Hepatocyte (in vitro differentiated cells): ENCODE measurements at regions not wholly inside any gene's neighbourhood (a gene's known extent, or its start where the extent isn't known, plus 50 kb on each side); places are given as distances from the start of the nearest gene placed in this dataset.

Experiments used
- DNase-seq: peaks from one replicate; pipeline ENCODE4 v3.0.0-alpha.2; 2016; ENCODE audit warnings: low spot score
- H2AFZ ChIP-seq: fragments of 200-600 bp; sonication (generic); 2 replicates; pipeline ENCODE4 v1.6.0; 2016; ENCODE audit warnings: antibody characterized with exemption, mild to moderate bottlenecking
- H3K27ac ChIP-seq: fragments of 200-600 bp; sonication (generic); 2 replicates; pipeline ENCODE4 v1.5.1; 2016; ENCODE audit warnings: mild to moderate bottlenecking
- H3K27me3 ChIP-seq: fragments of 200-600 bp; sonication (generic); 2 replicates; pipeline ENCODE4 v1.6.1; 2016
- H3K36me3 ChIP-seq: fragments of 200-600 bp; sonication (generic); replicated peaks from 2 replicates; pipeline ENCODE4 v1.5.1; 2016; ENCODE audit warnings: low read depth; ENCODE audit not compliant: insufficient read depth
- H3K4me1 ChIP-seq: fragments of 200-600 bp; sonication (generic); 2 replicates; pipeline ENCODE4 v1.5.1; 2016; ENCODE audit warnings: mild to moderate bottlenecking, moderate library complexity; ENCODE audit not compliant: insufficient read depth
- H3K4me2 ChIP-seq: fragments of 200-600 bp; sonication (generic); 2 replicates; pipeline ENCODE4 v1.6.0; 2016
- H3K4me3 ChIP-seq: fragments of 200-600 bp; sonication (generic); 2 replicates; pipeline ENCODE4 v1.5.1; 2016; ENCODE audit warnings: mild to moderate bottlenecking
- H3K79me2 ChIP-seq: fragments of 200-600 bp; sonication (generic); 2 replicates; pipeline ENCODE4 v1.6.0; 2017; ENCODE audit warnings: mild to moderate bottlenecking
- H3K9me2 ChIP-seq: fragments of 200-600 bp; sonication (generic); replicated peaks from 2 replicates; pipeline ENCODE4 v1.6.0; 2017; ENCODE audit warnings: mild to moderate bottlenecking; ENCODE audit not compliant: insufficient read depth
- H3K9me3 ChIP-seq: fragments of 200-600 bp; sonication (generic); 2 replicates; pipeline ENCODE4 v1.5.1; 2016; ENCODE audit warnings: low read depth, mild to moderate bottlenecking
- H4K20me1 ChIP-seq: fragments of 200-600 bp; sonication (generic); 2 replicates; pipeline ENCODE4 v1.6.0; 2016; ENCODE audit warnings: mild to moderate bottlenecking; ENCODE audit not compliant: insufficient read depth, poor library complexity, severe bottlenecking
- CTCF ChIP-seq: fragments of 200-600 bp; sonication (generic); IDR thresholded peaks from 2 replicates; pipeline ENCODE4 v1.5.1; 2016; ENCODE audit warnings: antibody characterized with exemption, mild to moderate bottlenecking; ENCODE audit not compliant: poor library complexity
- EZH2 ChIP-seq: fragments of 200-600 bp; sonication (generic); IDR thresholded peaks from 2 replicates; pipeline ENCODE4 v1.6.1; 2016; ENCODE audit warnings: antibody characterized with exemption, mild to moderate bottlenecking, borderline replicate concordance
- EZH2phosphoT487 ChIP-seq: fragments of 200-600 bp; sonication (generic); IDR thresholded peaks from one replicate; pipeline ENCODE4 v1.6.1; 2018; ENCODE audit warnings: antibody characterized with exemption, mild to moderate bottlenecking, low read depth, moderate library complexity; ENCODE audit not compliant: unreplicated experiment, severe bottlenecking
- WGBS: methylation state at CpG from one replicate; pipeline ENCODE4 v1.1.6; 2016; ENCODE audit warnings: low lambda C conversion rate; ENCODE audit errors: missing lambda C conversion rate; 5-methylcytosine and 5-hydroxymethylcytosine counted together

DNA sequence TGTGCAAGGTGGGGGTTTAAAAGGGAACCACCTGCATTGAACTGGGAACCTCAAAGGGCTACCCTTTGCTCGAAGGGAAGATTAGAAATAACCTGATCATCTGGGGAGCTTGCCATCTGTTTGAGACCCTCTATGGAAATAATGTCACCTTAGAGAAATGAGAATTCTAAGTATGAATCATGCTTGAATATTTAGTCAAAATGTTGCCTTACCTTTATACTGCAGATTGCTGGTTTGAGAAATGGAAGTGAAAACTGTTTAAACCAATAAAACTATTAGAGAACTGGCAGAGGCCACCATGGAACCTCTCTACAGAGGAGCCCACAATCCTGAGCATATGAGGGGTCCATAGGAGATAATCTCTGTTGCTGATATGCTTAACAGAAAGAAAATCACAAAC lies 131.2 kb upstream of the FAM78B start:
- no peaks in the 10 kb centered on the region for H4K20me1 ChIP-seq
- H3K4me3 ChIP-seq: no peak overlapping the region
- H3K27me3 ChIP-seq: no peaks in the 10 kb centered on the region
- no peaks in the 10 kb centered on the region for H3K9me3 ChIP-seq
- H2AFZ ChIP-seq: no peak overlapping the region
- H3K4me2 ChIP-seq: no peak overlapping the region
- H3K79me2 ChIP-seq: no peaks in the 10 kb centered on the region
- 74% methylated on average over 1 of the region's 1 CpG for WGBS
- no peak overlapping the region for H3K27ac ChIP-seq
- H3K9me2 ChIP-seq: no peaks in the 10 kb centered on the region
- no peak for DNase-seq
- no peaks in the 10 kb centered on the region for H3K36me3 ChIP-seq
- TF ChIP-seq EZH2phosphoT487: no peak
- no peak for TF ChIP-seq EZH2
- TF ChIP-seq CTCF: no peak
- H3K4me1 ChIP-seq: no peaks in the 10 kb centered on the region

DNA sequence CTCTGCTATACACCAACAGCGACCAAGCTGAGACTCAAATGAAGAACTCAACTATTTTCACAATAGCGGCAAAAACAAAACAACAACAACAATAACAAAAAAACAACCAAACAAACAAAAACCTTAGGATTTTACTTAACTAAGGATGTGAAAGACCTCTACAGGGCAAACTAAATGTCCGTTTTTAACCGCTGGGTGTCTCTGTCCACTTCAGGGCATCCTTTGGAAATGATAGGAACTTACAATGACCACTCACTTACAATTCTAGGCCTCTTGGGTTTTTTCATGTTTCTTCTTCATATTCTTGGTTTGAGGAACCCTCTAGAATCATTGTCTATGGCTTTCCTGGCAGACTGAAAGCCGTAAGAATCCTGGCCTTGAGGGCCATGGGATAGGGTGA lies 134.0 kb upstream of the FAM78B start:
- Histone ChIP-seq H3K36me3 (no peaks in the 10 kb centered on the region), H3K79me2 (no peaks in the 10 kb centered on the region), H2AFZ (no peak overlapping the region), H3K4me1 (no peaks in the 10 kb centered on the region), H3K9me3 (no peaks in the 10 kb centered on the region), H4K20me1 (no peaks in the 10 kb centered on the region), H3K9me2 (no peaks in the 10 kb centered on the region), H3K4me2 (no peak overlapping the region), H3K27me3 (no peaks in the 10 kb centered on the region), H3K27ac (no peak overlapping the region), H3K4me3 (no peak overlapping the region)
- no peak for DNase-seq
- 84% methylated on average over 5 of the region's 5 CpGs for WGBS
- no peak for TF ChIP-seq EZH2
- TF ChIP-seq CTCF: no peak
- no peak for TF ChIP-seq EZH2phosphoT487

GRCh38 chr1:166302989-166303758 lies 136.4 kb upstream of the FAM78B start:
- H2AFZ ChIP-seq: no peak overlapping the region
- no peaks in the 10 kb centered on the region for H3K9me3 ChIP-seq
- H3K27ac ChIP-seq: no peak overlapping the region
- no peak overlapping the region for H3K4me2 ChIP-seq
- DNase-seq: no peak
- no peaks in the 10 kb centered on the region for H3K9me2 ChIP-seq
- H3K27me3 ChIP-seq: no peaks in the 10 kb centered on the region
- H3K4me3 ChIP-seq: no peak overlapping the region
- no peaks in the 10 kb centered on the region for H4K20me1 ChIP-seq
- no peaks in the 10 kb centered on the region for H3K79me2 ChIP-seq
- TF ChIP-seq EZH2phosphoT487 (no peak), CTCF (no peak)
- WGBS: 62% methylated on average over 7 of the region's 7 CpGs
- no peaks in the 10 kb centered on the region for H3K4me1 ChIP-seq
- no peaks in the 10 kb centered on the region for H3K36me3 ChIP-seq
